Neural crest cell (in vitro differentiated cells): ENCODE measurements at regions not wholly inside any gene's neighbourhood (a gene's known extent, or its start where the extent isn't known, plus 50 kb on each side); places are given as distances from the start of the nearest gene placed in this dataset.
A peak's percentile ranks its signal among the peaks of the same experiment; 100 is the strongest.

ENCODE experiments used
- DNase-seq: peaks from one replicate; pipeline ENCODE4 v3.0.0; 2021; ENCODE audit warnings: low read depth, mixed read lengths, low spot score
- H3K27ac Mint-ChIP-seq: one replicate; pipeline ENCODE4 v1.8.0; 2021; ENCODE audit warnings: mild to moderate bottlenecking, mixed read lengths; ENCODE audit not compliant: unreplicated experiment
- H3K27me3 Mint-ChIP-seq: 2 replicates; pipeline ENCODE4 v1.8.0; 2021; ENCODE audit warnings: low read depth, mild to moderate bottlenecking, mixed read lengths
- H3K36me3 Mint-ChIP-seq: 2 replicates; pipeline ENCODE4 v1.8.0; 2021; ENCODE audit warnings: low read depth, mild to moderate bottlenecking, mixed read lengths
- H3K4me1 Mint-ChIP-seq: 2 replicates; pipeline ENCODE4 v1.8.0; 2021; ENCODE audit warnings: mixed read lengths
- H3K4me3 Mint-ChIP-seq: one replicate; pipeline ENCODE4 v1.8.0; 2021; ENCODE audit warnings: mild to moderate bottlenecking, mixed read lengths
- H3K9me3 Mint-ChIP-seq: 2 replicates; pipeline ENCODE4 v1.8.0; 2021; ENCODE audit warnings: mixed read lengths
- CTCF ChIP-seq: fragments of 200-600 bp; sonication (generic); conservative IDR thresholded peaks from 2 replicates; pipeline ENCODE4 v1.5.0; 2021; ENCODE audit warnings: antibody characterized with exemption, mild to moderate bottlenecking

GRCh38 chr1:98403963-98404480, 257.5 kb upstream of the SNX7 start:
- TF ChIP-seq CTCF: no peak
- peaks cover 36% of the 10 kb centered on the region for H3K4me1 Mint-ChIP-seq
- no peak for DNase-seq
- H3K27ac Mint-ChIP-seq: peak overlapping the region; percentile 57
- no peaks in the 10 kb centered on the region for H3K36me3 Mint-ChIP-seq
- H3K4me3 Mint-ChIP-seq: peak overlapping the region; percentile 50
- H3K27me3 Mint-ChIP-seq: no peaks in the 10 kb centered on the region
- H3K9me3 Mint-ChIP-seq: no peaks in the 10 kb centered on the region

- TF ChIP-seq CTCF: no peak
- peaks cover 36% of the 10 kb centered on the region for H3K4me1 Mint-ChIP-seq
- no peak overlapping the region for H3K4me3 Mint-ChIP-seq
- no peaks in the 10 kb centered on the region for H3K9me3 Mint-ChIP-seq
- H3K27me3 Mint-ChIP-seq: no peaks in the 10 kb centered on the region
- no peak overlapping the region for H3K27ac Mint-ChIP-seq
- DNase-seq: no peak
- no peaks in the 10 kb centered on the region for H3K36me3 Mint-ChIP-seq
Observed at GRCh38 chr1:98402860-98403259, 258.7 kb upstream of the SNX7 start.

GRCh38 chr1:98400446-98400845, 261.1 kb upstream of the SNX7 start:
- DNase-seq: no peak
- H3K4me3 Mint-ChIP-seq: no peak overlapping the region
- no peaks in the 10 kb centered on the region for H3K9me3 Mint-ChIP-seq
- no peaks in the 10 kb centered on the region for H3K27me3 Mint-ChIP-seq
- H3K4me1 Mint-ChIP-seq: peaks cover 28% of the 10 kb centered on the region
- TF ChIP-seq CTCF: no peak
- H3K36me3 Mint-ChIP-seq: no peaks in the 10 kb centered on the region
- no peak overlapping the region for H3K27ac Mint-ChIP-seq

- no peak for TF ChIP-seq CTCF
- peaks cover 19% of the 10 kb centered on the region for H3K4me1 Mint-ChIP-seq
- no peaks in the 10 kb centered on the region for H3K9me3 Mint-ChIP-seq
- no peak overlapping the region for H3K27ac Mint-ChIP-seq
- no peak overlapping the region for H3K4me3 Mint-ChIP-seq
- H3K36me3 Mint-ChIP-seq: no peaks in the 10 kb centered on the region
- H3K27me3 Mint-ChIP-seq: no peaks in the 10 kb centered on the region
- DNase-seq: no peak
Observed at GRCh38 chr1:98399218-98399617, 262.3 kb upstream of the SNX7 start.

GRCh38 chr1:98398649-98399048, 262.9 kb upstream of the SNX7 start:
- Mint-ChIP-seq H3K36me3 (no peaks in the 10 kb centered on the region), H3K27me3 (no peaks in the 10 kb centered on the region), H3K4me3 (no peak overlapping the region), H3K4me1 (peaks cover 13% of the 10 kb centered on the region), H3K27ac (no peak overlapping the region), H3K9me3 (no peaks in the 10 kb centered on the region)
- DNase-seq: no peak
- no peak for TF ChIP-seq CTCF

GRCh38 chr1:98398092-98398491, 263.4 kb upstream of the SNX7 start:
- Mint-ChIP-seq H3K9me3 (no peaks in the 10 kb centered on the region), H3K4me3 (no peak overlapping the region), H3K27ac (no peak overlapping the region), H3K4me1 (peaks cover 7% of the 10 kb centered on the region), H3K36me3 (no peaks in the 10 kb centered on the region), H3K27me3 (no peaks in the 10 kb centered on the region)
- no peak for DNase-seq
- TF ChIP-seq CTCF: no peak
